ENCODE measurements at regions not wholly inside any gene's neighbourhood (a gene's known extent, or its start where the extent isn't known, plus 50 kb on each side); places are given as distances from the start of the nearest gene placed in this dataset.

- no peak overlapping the region for H3K4me3 ChIP-seq (ENCODE audit: low read depth in 1 of 3, low read length in 3 of 3)
- H3K27me3 ChIP-seq (ENCODE audit: control insufficient read depth in 4 of 4, insufficient read depth in 4 of 4, low read length in 3 of 4), result no peaks in the 10 kb centered on the region
- H3K36me3 ChIP-seq (ENCODE audit: control insufficient read depth in 4 of 4, insufficient read depth in 3 of 4, low read depth in 1 of 4, low read length in 3 of 4), result no peaks in the 10 kb centered on the region
- no peak for TF ChIP-seq RAD21 (IDR thresholded peaks at IDR 0.05)
- no peak for TF ChIP-seq FOXA1 (IDR thresholded peaks at IDR 0.05)
- no peak for TF ChIP-seq ZBTB33 (IDR thresholded peaks at IDR 0.05)
- no peak for TF ChIP-seq REST (IDR thresholded peaks at IDR 0.05)
- TF ChIP-seq YY1 (IDR thresholded peaks at IDR 0.05), result no peak
- no peak for TF ChIP-seq CTCF (IDR thresholded peaks at IDR 0.05; ENCODE audit: low read depth, low read length, missing input control)
- no peaks in the 10 kb centered on the region for H3K9me3 ChIP-seq (ENCODE audit: control insufficient read depth in 4 of 4, low read length in 3 of 4)
- H3K4me1 ChIP-seq (ENCODE audit: control insufficient read depth in 4 of 4, insufficient read depth in 4 of 4, low read length in 3 of 4), result no peaks in the 10 kb centered on the region
- WGBS, result 75% methylated on average over 1 of the region's 1 CpG
- no peak overlapping the region for H3K9ac ChIP-seq (ENCODE audit: low read depth in 1 of 2, low read length in 2 of 2)
- H3K27ac ChIP-seq (ENCODE audit: low read depth in 1 of 2, low read length in 2 of 2), result no peak overlapping the region
- DNase-seq (ENCODE audit: low spot score), result no peak
These were observed 140.2 kb upstream of the KCNJ6 start for GRCh38 chr21:38056481-38056880.

- Histone ChIP-seq H3K9ac (ENCODE audit: low read depth in 1 of 2, low read length in 2 of 2) (no peak overlapping the region), H3K27me3 (ENCODE audit: control insufficient read depth in 4 of 4, insufficient read depth in 4 of 4, low read length in 3 of 4) (no peaks in the 10 kb centered on the region), H3K4me3 (ENCODE audit: low read depth in 1 of 3, low read length in 3 of 3) (no peak overlapping the region), H3K27ac (ENCODE audit: low read depth in 1 of 2, low read length in 2 of 2) (no peak overlapping the region), H3K36me3 (ENCODE audit: control insufficient read depth in 4 of 4, insufficient read depth in 3 of 4, low read depth in 1 of 4, low read length in 3 of 4) (no peaks in the 10 kb centered on the region), H3K4me1 (ENCODE audit: control insufficient read depth in 4 of 4, insufficient read depth in 4 of 4, low read length in 3 of 4) (no peaks in the 10 kb centered on the region), H3K9me3 (ENCODE audit: control insufficient read depth in 4 of 4, low read length in 3 of 4) (no peaks in the 10 kb centered on the region)
- TF ChIP-seq NR2F2 (IDR thresholded peaks at IDR 0.05) (no peak), YY1 (IDR thresholded peaks at IDR 0.05) (no peak), RXRA (IDR thresholded peaks at IDR 0.05) (no peak), ZBTB33 (IDR thresholded peaks at IDR 0.05) (no peak), HNF4A (conservative IDR thresholded peaks at IDR 0.05) (no peak), HNF4G (IDR thresholded peaks at IDR 0.05) (no peak), FOXA2 (IDR thresholded peaks at IDR 0.05) (no peak), SP1 (IDR thresholded peaks at IDR 0.05) (no peak), GABPA (IDR thresholded peaks at IDR 0.05 in 1 of 2, conservative IDR thresholded peaks at IDR 0.05 in 1 of 2) (no peak), RAD21 (IDR thresholded peaks at IDR 0.05) (no peak), REST (IDR thresholded peaks at IDR 0.05) (no peak), TAF1 (conservative IDR thresholded peaks at IDR 0.05) (no peak), CTCF (IDR thresholded peaks at IDR 0.05; ENCODE audit: low read depth, low read length, missing input control) (no peak), FOXA1 (IDR thresholded peaks at IDR 0.05) (no peak), JUND (IDR thresholded peaks at IDR 0.05) (no peak), EGR1 (IDR thresholded peaks at IDR 0.05; ENCODE audit: low read depth in 2 of 2) (no peak)
- 83% methylated on average over 1 of the region's 1 CpG for WGBS
- DNase-seq (ENCODE audit: low spot score), result no peak
These were observed 141.4 kb upstream of the KCNJ6 start for GRCh38 chr21:38057626-38058025.
